HG03095 (cell line): ENCODE measurements at regions not wholly inside any gene's neighbourhood (a gene's known extent, or its start where the extent isn't known, plus 50 kb on each side); places are given as distances from the start of the nearest gene placed in this dataset.
"Not testable (repeated sequence)": the region's sequence is repeated elsewhere in the genome, so short reads cannot be mapped to it uniquely, and the experiment has no call there.

Source experiments
- ATAC-seq: cut with Tn5 transposase; IDR thresholded peaks from one replicate; pipeline ENCODE4 v1.9.1; 2021; ENCODE audit warnings: moderate library complexity; ENCODE audit not compliant: unreplicated experiment

DNA sequence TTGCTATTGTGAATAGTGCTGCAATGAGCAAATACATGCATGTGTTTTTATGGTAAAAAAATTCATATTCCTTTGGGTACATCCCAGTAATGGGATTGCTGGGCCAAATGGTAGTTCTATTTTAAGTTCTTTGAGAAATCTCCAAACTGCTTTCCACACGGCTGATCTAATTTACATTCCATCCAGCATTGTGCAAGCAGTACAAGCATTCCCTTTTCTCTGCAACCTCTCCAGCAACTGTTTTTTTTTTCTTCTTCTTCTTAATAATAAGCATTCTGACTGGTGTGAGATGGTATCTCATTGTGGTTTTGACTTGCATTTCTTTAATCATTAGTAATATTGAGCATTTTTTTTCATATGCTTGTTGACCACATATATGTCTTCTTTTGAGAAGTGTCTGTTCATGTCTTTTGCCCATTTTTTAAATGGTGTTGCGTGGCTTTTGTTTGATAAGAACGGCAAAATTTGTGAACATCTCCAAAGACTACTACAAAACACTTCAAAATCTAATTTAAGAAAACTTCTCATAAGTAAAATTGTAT is 136.1 kb upstream of the MYO3A start:
- ATAC-seq = no peak

GRCh38 chr10:25804505-25804904 is 129.5 kb upstream of the MYO3A start:
- ATAC-seq = no peak

- ATAC-seq = no peak
Observed at GRCh38 chr10:25805986-25806385, 128.0 kb upstream of the MYO3A start.

DNA sequence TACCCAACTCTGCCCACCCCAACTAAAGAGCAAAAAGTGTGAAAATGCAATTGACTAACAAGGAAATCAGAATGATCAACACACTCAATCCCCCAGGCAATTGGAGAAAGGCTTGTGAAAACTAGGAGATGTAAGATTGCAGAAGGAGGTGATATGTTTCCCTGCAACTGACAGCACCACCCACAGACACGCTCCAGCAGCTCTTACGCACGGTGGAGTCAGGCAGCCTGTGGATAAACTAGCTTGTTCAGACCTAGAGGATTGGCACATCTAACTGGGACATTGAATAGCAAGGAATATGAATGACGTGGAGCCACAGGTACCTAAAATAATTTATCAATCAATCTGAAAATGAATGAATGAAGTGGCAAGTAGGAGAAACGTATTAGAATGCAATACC is 125.7 kb upstream of the MYO3A start:
- ATAC-seq = no peak

DNA sequence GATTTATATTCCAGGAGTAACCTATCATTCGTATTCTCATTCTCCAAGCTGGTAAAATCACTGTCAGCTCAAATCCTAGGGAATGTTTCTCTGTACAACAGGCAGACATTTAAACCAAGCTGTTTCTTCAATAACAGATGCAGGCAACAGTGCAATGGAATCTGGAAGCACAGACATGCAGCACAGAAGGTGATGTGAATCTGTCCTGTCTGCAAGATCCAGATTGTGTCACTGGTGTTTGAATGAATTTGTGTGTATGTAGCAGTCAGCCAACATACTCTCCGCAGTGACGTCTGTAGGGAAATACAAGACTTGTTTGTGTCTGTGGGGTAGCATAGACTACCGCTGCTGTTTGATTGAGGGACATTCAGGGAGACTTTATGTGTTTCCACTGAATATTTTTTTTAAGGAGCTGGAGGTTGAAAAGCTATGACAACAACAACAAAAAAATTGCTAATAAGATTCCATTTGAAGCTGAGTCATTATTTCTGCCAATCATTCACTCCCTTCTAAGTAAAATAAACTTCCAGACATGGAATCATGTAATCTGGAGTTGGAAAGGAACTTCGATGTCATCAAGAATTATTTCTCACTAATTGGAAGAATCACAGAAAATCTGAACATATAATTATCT is 122.9 kb upstream of the MYO3A start:
- ATAC-seq = no peak

DNA sequence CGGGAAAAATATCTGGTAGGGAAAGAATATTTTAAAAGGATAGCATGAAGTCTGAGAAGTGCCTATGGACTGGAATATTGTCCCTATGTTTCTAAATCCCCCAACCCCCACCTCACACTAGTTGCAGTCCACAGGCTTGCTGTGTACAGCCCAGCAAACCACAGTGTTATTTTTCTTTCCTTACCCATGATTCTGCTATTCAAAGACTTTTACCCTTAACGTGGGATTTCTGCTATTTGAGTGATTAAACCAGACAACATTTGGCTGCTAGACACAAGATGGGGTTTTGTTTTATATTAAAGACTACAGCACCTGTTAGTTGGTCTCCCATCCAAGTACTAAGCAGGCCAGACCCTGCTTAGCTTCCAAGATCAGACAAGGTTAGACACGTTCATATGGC is 120.5 kb upstream of the MYO3A start:
- ATAC-seq = no peak

DNA sequence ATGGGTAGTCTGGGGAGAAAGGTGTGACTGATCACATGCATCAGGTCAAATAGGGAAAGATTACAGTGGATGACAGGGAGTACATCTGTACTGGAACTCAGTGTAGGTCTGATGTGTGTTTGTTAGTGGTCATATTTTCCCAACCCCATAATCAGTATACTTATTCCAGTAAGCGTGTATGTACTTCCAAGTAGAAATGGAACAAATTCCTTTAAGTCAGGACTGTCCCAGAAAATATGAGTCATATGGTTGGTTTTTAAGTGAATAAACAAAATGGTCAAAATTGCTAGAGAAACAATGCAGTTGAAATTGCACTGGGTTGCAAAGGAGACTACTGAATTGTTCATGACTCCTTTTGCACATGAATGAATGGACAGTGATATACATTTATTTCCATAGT is 118.8 kb upstream of the MYO3A start:
- ATAC-seq = no peak

DNA sequence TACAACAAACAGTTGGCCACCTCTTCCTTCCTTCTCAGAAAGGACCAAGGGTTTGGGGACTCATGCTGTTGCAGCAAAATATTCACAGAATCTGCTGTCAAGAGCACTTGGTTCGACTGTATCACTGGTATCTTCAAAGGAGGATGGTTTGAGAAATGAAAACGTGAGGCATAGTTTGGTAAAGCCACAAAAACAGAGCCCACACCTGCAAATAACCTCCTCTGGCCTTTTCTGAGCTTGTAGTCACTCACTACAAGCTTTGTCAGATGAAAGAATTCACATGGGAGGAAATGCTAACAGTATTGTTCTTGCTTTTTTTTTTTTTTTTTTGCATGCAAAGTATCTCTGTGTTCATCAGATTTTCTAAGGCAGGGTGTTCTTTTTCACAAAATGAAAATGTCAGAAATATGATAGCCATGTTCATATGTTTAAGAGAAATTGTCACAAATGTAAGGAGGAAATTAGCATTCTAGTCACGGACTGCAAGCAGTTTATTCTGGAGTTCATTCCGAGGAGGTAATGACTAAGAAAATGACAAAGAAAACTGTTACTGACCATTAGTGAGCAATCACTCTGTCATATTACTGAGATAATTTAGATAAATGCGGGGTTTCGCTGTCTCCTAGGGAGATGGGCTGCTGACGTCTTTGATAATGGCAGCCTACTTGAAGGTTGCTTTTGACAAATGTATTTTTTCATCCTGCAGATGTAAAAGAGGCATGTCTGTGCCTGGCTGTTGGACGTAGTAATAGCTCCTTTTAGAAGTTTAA is 117.8 kb upstream of the MYO3A start:
- no peak for ATAC-seq

DNA sequence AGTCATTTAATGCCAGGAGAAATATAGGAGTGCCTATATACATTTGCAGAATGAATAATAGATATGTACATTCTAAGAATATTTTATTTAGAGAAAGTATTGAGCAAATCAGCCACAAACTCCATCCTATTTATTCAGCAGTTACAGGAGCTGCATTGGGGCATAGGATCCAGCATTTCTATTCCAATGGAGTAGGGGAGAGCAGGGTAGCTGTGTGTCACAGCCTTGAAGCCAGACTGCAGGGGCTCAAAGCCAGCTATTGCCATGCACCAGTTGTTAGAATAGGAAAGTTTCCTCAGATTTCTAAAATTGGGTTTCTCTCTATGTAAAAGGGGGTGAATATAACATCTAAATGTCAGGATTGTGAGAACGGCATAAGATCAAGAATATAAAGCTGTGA is 116.8 kb upstream of the MYO3A start:
- ATAC-seq = no peak

GRCh38 chr10:25818751-25819150 is 115.3 kb upstream of the MYO3A start:
- no peak for ATAC-seq

- no peak for ATAC-seq
Observed at GRCh38 chr10:25820472-25820871, 113.6 kb upstream of the MYO3A start.

DNA sequence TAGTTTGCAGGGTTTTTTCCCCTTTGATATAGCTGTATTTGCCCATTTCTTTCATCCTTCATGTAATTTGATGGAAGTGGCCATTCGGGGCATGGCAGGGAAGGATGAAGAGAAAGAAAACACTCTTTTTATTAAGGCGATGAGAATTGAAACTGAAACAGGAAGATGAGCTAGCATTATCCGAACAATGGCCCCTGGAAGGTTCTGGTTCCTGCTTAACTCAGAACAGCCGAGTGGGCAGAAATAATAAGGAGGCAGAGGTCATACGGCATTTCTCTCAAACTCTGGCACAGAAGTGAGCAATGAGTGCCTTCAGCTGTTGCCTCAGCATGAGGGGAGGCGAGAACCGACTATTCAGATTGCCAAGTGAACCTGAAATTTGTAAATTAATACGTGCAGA is 113.2 kb upstream of the MYO3A start:
- no peak for ATAC-seq

GRCh38 chr10:25824050-25824449 is 110.0 kb upstream of the MYO3A start:
- ATAC-seq = no peak

DNA sequence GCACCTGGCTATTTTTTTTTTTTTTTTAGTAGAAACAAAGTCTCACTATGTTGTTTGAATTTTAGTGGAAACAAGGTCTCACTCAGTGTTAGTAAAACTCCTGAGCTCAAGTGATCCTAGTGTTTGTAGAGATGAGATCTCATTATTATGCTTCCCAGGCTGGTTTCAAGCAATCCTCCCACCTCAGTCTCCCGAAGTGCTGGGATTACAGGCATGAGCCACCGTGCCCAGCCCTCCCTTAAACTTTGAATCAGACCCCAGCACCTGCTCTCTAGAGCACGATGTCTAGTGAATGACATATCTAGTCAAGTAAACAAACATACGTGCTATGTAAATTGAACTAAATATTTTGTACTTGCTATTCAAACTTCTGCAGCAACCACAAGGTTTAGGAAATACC is 105.6 kb upstream of the MYO3A start:
- ATAC-seq = no peak

DNA sequence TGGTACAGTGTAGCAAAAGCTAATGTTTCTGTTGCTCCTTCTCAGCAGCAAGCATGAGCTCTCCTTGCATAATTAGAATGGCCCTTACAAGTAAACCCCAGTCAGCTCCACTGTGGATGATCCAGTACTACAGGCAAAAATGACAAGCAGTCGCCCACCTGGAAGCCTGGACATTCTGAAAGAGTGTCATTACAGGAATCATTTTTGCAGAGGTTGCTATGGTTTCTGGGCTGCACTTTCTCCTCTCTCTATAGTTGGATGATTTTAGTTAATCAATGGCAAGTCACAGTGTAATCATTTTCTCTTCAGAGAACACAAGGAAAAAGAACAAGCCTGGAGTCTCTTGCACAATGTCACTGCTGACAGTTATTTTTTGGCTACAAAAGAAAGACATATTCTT is 102.9 kb upstream of the MYO3A start:
- no peak for ATAC-seq

DNA sequence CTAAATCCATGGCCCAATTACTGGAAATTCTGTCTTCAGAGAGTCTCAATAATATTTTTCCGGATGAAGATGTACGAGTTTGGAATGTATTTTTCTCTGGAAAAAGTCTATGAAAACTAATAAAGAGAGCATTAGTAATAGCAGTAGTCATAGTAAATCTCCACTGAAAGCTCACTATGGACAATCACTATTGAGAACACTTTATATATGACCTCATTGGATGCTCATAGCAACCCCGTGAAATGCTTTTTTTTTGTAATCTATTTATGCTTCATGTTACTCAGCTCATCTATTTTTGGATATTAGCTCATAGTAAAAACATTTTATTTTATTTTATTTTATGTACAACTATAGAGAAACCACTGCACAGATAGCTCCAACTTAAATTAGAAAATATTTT is 94.3 kb upstream of the MYO3A start:
- no peak for ATAC-seq

DNA sequence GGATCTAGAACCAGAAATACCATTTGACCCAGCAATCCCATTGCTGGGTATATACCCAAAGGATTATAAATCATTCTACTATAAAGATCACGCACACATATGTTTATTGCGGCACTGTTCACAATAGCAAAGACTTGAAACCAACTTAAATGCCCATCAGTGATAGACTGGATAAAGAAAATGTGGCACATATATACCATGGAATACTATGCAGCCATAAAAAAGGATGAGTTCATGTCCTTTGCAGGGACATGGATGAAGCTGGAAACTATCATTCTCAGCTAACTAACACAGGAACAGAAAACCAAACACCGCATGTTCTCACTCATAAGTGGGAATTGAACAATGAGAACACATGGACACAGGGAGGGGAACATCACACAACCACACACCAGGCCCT is 93.2 kb upstream of the MYO3A start:
- ATAC-seq = not testable (repeated sequence)

DNA sequence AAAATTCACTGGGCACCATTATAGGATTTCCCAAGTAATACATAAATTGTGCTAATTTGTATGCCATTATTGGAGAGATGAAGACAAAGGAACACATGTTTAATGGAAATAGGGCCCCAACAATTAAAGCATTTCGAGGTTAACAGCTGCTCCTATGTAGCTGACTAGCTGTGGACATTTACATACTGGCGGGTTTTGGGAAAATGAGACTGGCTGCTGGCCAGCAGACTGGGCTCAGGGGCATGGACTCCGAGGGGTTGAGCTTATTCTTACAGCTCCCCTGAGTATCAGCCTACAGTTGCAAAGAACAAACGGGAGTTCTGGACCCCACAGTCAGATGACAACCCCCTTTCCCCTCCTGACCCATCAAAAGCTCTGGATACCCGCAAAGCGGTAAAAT is 91.9 kb upstream of the MYO3A start:
- ATAC-seq = no peak

DNA sequence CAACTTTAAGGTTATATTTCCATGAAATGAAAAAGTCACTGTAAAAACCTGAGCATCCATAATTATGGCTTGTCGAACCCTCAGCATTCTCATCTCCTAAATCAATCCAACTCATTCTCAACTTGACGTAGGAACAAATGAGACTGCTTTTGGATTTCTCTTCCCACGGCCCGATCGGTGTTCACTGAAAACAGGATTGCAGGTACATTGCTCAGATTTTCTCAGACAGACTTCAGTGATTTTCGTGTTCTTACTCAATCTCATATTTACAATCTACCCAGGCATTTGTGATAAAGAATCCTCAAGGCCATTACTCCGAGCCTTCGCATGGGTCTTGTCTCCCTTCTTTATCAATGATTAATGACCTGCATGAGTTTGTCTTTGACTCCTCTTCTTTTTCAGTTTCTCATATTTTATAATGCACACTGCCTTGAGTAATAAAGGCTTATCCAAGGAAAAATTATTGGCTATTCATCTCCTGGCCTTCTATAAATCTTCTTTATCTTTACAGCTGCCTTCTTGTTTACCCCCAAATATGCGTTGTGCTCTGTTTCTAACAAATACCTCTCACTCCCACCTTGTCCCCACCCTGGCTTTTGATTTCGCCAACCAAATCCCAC is 90.4 kb upstream of the MYO3A start:
- no peak for ATAC-seq

- ATAC-seq = not testable (repeated sequence)
Observed at GRCh38 chr10:25844716-25845115, 89.3 kb upstream of the MYO3A start.

DNA sequence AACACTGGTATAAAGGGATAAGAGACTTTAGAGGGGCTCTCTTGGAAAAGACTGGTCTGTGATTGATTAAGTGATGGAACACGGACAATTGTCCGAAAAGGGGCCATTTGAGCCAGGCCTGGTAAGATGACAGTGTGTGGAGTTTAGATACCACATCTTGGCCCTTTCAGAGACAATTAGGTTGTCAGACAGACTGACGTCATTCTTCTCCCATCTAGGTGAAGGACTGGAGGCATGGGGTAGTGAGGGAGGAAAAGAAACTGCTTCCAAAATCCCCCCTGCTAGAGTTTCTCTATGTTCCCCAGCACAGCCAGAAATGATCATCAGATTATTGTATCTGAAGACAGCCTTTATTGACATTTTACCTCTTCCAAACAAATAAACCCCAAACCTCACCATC is 84.8 kb upstream of the MYO3A start:
- no peak for ATAC-seq

DNA sequence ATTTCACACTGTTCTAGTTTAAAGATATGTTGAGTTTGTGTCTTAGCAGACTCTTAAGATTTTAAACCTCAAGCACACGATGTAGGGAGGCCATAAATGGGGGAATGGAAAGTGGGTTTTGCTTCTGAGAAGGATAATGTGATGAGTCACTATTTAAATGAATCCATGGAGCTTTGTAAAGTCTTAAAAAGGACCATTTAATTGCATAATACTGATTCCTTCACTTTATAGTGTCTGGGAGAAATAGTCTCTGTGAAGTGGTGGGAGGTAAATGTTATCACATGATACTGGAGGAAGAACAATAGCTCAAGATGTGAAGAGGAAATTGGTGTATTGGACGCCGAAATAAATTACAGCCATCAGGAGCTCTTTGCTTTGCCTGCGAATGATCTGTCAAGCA is 84.0 kb upstream of the MYO3A start:
- no peak for ATAC-seq
